ENCODE measurements at regions not wholly inside any gene's neighbourhood (a gene's known extent, or its start where the extent isn't known, plus 50 kb on each side); places are given as distances from the start of the nearest gene placed in this dataset.

DNA sequence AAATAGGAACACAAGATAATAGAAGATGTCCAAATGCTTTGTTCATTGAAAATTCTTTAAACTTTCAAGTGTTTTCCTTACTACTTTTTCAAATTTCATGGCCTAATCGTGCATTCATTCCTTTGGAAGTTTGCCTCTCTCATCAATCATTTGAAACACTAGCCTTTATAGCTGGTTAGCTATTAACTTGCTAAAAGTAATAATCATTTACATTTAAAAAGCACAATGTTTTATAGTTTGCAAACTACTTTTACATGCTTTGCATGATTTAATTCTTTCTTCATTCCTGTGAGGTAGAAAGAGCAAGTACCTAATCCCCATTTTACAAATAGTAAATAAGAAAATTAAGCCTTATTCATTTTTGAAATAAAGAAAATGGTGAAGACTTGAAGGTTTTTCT lies 137.4 kb upstream of the SLC7A14 start:
- intact Hi-C loops (cut with micrococcal nuclease; ENCODE audit: unreplicated experiment) (no loop called here), in situ Hi-C loops (cut with HindIII; ENCODE audit: low pct_unique_long_range_greater_than_20kb, low sequenced_read_pairs) (no loop called here)
- Histone ChIP-seq H3K36me3 (ENCODE audit: control insufficient read depth, insufficient read depth, low read length) (no peaks in the 10 kb centered on the region), H3K27me3 (ENCODE audit: control insufficient read depth, insufficient read depth, low read length) (no peaks in the 10 kb centered on the region), H3K9me3 (ENCODE audit: control insufficient read depth, insufficient read depth, low read depth, low read length) (0 out of 2 replicates have a peak, but pooled peaks cover 5% of the 10 kb centered on the region), H3K4me3 (ENCODE audit: low read depth in 2 of 2, low read length in 2 of 2) (no peak overlapping the region), H3K4me1 (ENCODE audit: control insufficient read depth, insufficient read depth, low read length) (no peaks in the 10 kb centered on the region), H3K27ac (ENCODE audit: low read length) (no peak overlapping the region)
- no TSS peak for BruUV-seq (replicated peaks)
- TF ChIP-seq TCF7L2 (IDR thresholded peaks at IDR 0.05; ENCODE audit: low read depth, low read length) (no peak), POLR2AphosphoS5 (IDR thresholded peaks at IDR 0.05; ENCODE audit: low read depth, low read length) (no peak), SIN3A (IDR thresholded peaks at IDR 0.05; ENCODE audit: borderline replicate concordance, insufficient read depth, low read depth, low read length) (no peak)
- TF ChIP-seq, protein P1, sequence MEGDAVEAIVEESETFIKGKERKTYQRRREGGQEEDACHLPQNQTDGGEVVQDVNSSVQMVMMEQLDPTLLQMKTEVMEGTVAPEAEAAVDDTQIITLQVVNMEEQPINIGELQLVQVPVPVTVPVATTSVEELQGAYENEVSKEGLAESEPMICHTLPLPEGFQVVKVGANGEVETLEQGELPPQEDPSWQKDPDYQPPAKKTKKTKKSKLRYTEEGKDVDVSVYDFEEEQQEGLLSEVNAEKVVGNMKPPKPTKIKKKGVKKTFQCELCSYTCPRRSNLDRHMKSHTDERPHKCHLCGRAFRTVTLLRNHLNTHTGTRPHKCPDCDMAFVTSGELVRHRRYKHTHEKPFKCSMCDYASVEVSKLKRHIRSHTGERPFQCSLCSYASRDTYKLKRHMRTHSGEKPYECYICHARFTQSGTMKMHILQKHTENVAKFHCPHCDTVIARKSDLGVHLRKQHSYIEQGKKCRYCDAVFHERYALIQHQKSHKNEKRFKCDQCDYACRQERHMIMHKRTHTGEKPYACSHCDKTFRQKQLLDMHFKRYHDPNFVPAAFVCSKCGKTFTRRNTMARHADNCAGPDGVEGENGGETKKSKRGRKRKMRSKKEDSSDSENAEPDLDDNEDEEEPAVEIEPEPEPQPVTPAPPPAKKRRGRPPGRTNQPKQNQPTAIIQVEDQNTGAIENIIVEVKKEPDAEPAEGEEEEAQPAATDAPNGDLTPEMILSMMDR (IDR thresholded peaks at IDR 0.05), result no peak
- TF ChIP-seq, protein P2, sequence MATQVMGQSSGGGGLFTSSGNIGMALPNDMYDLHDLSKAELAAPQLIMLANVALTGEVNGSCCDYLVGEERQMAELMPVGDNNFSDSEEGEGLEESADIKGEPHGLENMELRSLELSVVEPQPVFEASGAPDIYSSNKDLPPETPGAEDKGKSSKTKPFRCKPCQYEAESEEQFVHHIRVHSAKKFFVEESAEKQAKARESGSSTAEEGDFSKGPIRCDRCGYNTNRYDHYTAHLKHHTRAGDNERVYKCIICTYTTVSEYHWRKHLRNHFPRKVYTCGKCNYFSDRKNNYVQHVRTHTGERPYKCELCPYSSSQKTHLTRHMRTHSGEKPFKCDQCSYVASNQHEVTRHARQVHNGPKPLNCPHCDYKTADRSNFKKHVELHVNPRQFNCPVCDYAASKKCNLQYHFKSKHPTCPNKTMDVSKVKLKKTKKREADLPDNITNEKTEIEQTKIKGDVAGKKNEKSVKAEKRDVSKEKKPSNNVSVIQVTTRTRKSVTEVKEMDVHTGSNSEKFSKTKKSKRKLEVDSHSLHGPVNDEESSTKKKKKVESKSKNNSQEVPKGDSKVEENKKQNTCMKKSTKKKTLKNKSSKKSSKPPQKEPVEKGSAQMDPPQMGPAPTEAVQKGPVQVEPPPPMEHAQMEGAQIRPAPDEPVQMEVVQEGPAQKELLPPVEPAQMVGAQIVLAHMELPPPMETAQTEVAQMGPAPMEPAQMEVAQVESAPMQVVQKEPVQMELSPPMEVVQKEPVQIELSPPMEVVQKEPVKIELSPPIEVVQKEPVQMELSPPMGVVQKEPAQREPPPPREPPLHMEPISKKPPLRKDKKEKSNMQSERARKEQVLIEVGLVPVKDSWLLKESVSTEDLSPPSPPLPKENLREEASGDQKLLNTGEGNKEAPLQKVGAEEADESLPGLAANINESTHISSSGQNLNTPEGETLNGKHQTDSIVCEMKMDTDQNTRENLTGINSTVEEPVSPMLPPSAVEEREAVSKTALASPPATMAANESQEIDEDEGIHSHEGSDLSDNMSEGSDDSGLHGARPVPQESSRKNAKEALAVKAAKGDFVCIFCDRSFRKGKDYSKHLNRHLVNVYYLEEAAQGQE (IDR thresholded peaks at IDR 0.05; ENCODE audit: insufficient read depth in 1 of 2, low read depth in 2 of 2, low read length in 1 of 2), result no peak
- ChIA-PET POLR2A (no interaction called here), CTCF (no interaction called here)
- ATAC-seq (no peak), DNase-seq (ENCODE audit: low read depth, low spot score) (no peak)

DNA sequence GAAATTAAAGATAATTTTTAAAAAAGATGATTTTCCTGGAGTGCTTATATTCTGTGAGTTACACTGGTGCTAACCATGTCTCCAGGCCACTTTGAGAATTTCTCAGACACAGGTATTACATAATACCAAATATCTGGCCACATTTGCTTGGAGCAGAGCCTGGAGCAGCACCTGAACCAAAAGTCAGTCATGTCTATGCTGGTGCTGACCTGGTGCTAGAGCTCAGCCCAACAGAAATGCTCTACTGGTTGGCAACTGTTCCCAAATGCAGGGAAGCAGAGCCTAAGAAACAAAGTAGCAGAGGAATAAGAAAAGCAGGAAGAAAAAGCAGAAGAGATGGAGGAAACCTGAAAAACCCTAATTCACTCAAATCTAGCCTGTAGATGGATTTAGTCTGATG lies 135.7 kb upstream of the SLC7A14 start:
- Histone ChIP-seq H3K4me1 (ENCODE audit: control insufficient read depth, insufficient read depth, low read length) (no peaks in the 10 kb centered on the region), H3K4me3 (ENCODE audit: low read depth in 2 of 2, low read length in 2 of 2) (no peak overlapping the region), H3K27ac (ENCODE audit: low read length) (no peak overlapping the region), H3K9me3 (ENCODE audit: control insufficient read depth, insufficient read depth, low read depth, low read length) (0 out of 2 replicates have a peak, but pooled peaks cover 5% of the 10 kb centered on the region), H3K27me3 (ENCODE audit: control insufficient read depth, insufficient read depth, low read length) (no peaks in the 10 kb centered on the region), H3K36me3 (ENCODE audit: control insufficient read depth, insufficient read depth, low read length) (no peaks in the 10 kb centered on the region)
- TF ChIP-seq SIN3A (IDR thresholded peaks at IDR 0.05; ENCODE audit: borderline replicate concordance, insufficient read depth, low read depth, low read length) (no peak), POLR2AphosphoS5 (IDR thresholded peaks at IDR 0.05; ENCODE audit: low read depth, low read length) (no peak), TCF7L2 (IDR thresholded peaks at IDR 0.05; ENCODE audit: low read depth, low read length) (no peak)
- TF ChIP-seq, protein P1 (IDR thresholded peaks at IDR 0.05), result no peak
- TF ChIP-seq, protein P2 (IDR thresholded peaks at IDR 0.05; ENCODE audit: insufficient read depth in 1 of 2, low read depth in 2 of 2, low read length in 1 of 2), result no peak
- ATAC-seq (no peak), DNase-seq (ENCODE audit: low read depth, low spot score) (no peak)
- BruUV-seq (replicated peaks), result no TSS peak
- intact Hi-C loops (cut with micrococcal nuclease; ENCODE audit: unreplicated experiment), result no loop called here
- in situ Hi-C loops (cut with HindIII; ENCODE audit: low pct_unique_long_range_greater_than_20kb, low sequenced_read_pairs), result no loop called here
- ChIA-PET POLR2A (no interaction called here), CTCF (interaction anchor here (0.7 kb wide), 1 partner anchor 114 kb away, joined by 5 read pairs; no protein-coding TSS in a partner anchor)

All from Panc1 (cell line).